DMS53 treated with DMSO at 0.1 percent for 48 hours (cell line): ENCODE measurements at regions not wholly inside any gene's neighbourhood (a gene's known extent, or its start where the extent isn't known, plus 50 kb on each side); places are given as distances from the start of the nearest gene placed in this dataset.

Source experiments
- DNase-seq: peaks from one replicate; lab custom pipeline; 2025; ENCODE audit not compliant: unreplicated experiment; lab: John Stamatoyannopoulos, UW

GRCh38 chr22:49551446-49551845 lies 276.2 kb downstream of the BRD1 start:
- no peak for DNase-seq

GRCh38 chr22:49550766-49551362 lies 276.8 kb downstream of the BRD1 start:
- no peak for DNase-seq

GRCh38 chr22:49550141-49550430 lies 277.6 kb downstream of the BRD1 start:
- DNase-seq = no peak

GRCh38 chr22:49549256-49550140 lies 278.2 kb downstream of the BRD1 start:
- no peak for DNase-seq

GRCh38 chr22:49548356-49549202 lies 279.1 kb downstream of the BRD1 start:
- DNase-seq = no peak

GRCh38 chr22:49547751-49548239 lies 279.9 kb downstream of the BRD1 start:
- DNase-seq = no peak

GRCh38 chr22:49546811-49547585 lies 280.7 kb downstream of the BRD1 start:
- DNase-seq = no peak

- no peak for DNase-seq
Measured at GRCh38 chr22:49545606-49546005, 282.1 kb downstream of the BRD1 start.

GRCh38 chr22:49544286-49544685 lies 283.4 kb downstream of the BRD1 start:
- DNase-seq = no peak

GRCh38 chr22:49543876-49544275 lies 283.8 kb downstream of the BRD1 start:
- DNase-seq = no peak

- DNase-seq = no peak
Measured at GRCh38 chr22:49541693-49542230, 285.9 kb downstream of the BRD1 start.

GRCh38 chr22:49540913-49541692 lies 286.6 kb downstream of the BRD1 start:
- DNase-seq = no peak

- no peak for DNase-seq
Measured at GRCh38 chr22:49540084-49540912, 287.4 kb downstream of the BRD1 start.

GRCh38 chr22:49538006-49538405 lies 289.7 kb downstream of the BRD1 start:
- DNase-seq = no peak

GRCh38 chr22:49536571-49537131 lies 291.0 kb downstream of the BRD1 start:
- DNase-seq = no peak

GRCh38 chr22:49535527-49536125 lies 292.0 kb downstream of the BRD1 start:
- DNase-seq = no peak

GRCh38 chr22:49535126-49535525 lies 292.5 kb downstream of the BRD1 start:
- DNase-seq = no peak

GRCh38 chr22:49534386-49534785 lies 293.3 kb downstream of the BRD1 start:
- no peak for DNase-seq
